ENCODE measurements at regions not wholly inside any gene's neighbourhood (a gene's known extent, or its start where the extent isn't known, plus 50 kb on each side); places are given as distances from the start of the nearest gene placed in this dataset.

DNA sequence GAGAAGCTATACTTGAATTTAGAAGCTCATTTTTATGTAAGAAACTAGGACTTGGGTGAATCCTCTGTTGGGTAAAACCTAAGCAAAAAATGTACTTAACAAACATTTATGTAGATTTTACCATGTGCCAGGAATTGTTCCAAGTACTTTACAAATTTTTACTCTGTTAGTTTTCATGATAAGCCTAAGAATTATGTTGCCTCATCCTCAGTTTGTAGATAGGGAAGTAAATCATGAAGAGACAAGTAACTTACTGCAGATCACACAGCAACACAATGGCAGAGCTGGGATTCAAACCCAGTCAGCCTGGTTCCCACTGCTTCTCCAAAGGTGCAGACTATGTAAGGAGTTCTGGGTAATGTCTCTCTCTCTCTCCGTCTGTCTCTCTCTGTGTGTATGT is 169.9 kb downstream of the DIPK2A start:
- DNase-seq (ENCODE audit: low read depth), result no peak

DNA sequence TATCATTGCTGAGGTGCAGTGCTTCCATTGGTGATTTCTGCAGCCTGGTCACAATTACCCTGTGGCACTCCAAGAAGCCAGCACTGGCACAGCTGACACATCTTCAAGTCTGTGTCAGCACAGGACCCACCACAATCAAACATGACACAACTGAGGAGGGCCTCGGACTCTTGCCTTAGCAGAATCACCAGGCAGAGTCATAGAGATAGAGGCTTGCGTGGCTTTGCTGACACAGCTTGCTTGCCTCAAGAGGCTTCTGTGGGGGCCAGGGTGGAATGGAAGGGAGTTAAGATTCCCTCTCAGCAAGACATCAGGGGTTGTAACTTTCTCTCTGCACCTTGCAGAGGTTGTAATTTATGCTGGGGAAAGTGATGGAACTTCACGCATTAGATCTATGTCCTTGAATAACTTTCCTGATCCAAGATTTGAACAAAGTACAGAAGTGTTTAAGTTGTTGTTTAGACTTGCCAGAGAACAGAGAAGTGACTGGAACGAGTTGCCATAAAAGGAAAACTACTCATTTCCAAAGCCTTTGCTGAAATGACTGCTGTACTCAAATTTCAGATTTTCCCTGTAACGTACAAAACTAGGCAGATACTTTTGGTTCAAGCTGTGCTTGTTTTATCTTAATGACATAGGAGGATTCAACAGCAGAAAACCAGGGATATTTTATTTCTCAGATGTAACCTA is 170.7 kb downstream of the DIPK2A start:
- DNase-seq (ENCODE audit: low read depth), result no peak

DNA sequence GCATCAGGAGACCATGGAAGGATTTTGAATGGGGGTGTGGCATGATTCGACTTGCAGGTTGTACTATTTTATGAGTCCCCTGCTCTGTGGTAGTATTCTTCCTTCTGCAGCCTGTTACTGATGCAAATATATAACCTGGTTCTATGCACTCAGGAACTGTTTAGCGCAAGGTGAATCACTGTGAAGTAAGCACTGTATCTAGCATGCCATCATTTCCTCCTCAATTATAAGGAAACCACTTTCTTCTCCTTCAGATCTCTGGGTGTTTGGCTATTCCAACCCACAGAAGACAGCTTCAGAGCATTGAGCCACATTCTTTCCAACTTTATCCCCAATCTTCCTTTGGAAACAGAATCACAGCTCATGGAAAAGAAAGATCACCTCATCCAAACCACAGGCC is 176.7 kb downstream of the DIPK2A start:
- DNase-seq (ENCODE audit: low read depth), result no peak

DNA sequence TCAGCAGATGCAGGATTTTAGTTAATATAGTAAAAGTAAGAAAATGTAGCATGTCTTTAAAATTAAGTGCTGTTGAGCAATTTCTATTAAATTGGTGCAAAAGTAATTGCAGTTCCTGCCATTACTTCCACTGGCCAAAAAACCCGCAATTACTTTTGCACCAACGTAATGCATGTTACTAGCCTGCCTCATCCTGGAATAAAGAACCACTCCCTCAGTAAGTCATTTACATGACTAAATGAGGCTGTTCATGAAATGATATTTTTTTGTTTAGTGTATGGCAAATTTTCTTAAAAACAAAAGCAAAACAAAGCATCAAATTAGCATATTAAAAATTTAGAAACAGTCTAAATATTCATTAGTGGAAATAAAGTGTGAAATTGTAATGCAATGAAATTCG is 180.4 kb downstream of the DIPK2A start:
- no peak for DNase-seq (ENCODE audit: low read depth)

DNA sequence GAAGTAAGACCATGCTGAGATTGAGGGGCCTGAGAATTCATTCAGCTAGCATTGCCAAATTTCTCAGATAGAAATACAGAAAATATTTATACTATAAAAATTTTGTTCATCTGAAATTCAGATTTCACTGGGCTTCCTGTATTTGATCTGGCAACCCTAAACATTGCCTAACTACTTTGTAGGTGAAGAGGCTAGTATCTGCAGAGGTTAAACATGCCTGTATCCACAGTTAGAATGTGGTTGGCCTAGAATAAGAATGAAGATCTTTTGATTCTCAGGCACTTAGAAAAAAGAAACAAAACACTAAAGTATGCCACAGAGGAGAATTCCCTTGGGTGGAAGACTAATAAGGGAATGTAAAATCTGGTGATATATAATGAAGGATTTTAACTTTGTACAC is 189.0 kb downstream of the DIPK2A start:
- DNase-seq (ENCODE audit: low read depth), result no peak

DNA sequence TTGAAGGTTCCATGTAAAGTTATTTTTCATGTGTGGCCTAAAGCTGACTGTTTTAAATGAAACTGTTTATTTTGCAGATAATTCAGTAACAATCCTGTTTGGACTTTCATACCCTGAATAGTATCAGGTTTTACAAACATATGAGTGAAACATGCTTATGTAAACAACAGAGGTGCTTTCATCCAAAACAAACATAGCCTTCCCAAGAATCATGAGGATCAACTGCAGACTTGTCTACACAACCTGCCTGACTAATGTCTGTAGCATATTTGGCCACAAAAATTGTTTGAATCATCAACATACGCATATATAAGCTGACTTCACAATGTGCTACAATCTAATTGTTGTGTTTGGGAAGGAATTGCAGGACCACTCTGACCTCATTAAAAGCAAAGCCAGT is 190.4 kb downstream of the DIPK2A start:
- DNase-seq (ENCODE audit: low read depth), result no peak

DNA sequence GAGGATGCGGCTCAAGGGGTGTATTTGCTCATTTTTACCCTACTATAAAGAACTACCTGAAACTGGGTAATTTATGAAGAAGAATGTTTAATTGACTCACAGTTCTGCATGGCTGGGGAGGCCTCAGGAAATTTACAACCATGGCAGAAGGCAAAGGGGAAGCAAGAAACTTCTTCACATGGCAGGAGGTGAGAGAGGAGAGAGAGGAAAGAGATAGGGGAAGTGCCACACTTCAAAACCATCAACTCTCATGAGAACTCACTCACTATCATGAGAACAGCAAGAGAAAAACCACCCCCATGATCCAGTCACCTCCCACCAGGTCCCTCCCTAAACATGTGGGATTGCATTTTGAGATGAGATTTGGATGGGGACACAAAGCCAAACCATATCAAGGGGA is 192.7 kb downstream of the DIPK2A start:
- DNase-seq (ENCODE audit: low read depth), result no peak

DNA sequence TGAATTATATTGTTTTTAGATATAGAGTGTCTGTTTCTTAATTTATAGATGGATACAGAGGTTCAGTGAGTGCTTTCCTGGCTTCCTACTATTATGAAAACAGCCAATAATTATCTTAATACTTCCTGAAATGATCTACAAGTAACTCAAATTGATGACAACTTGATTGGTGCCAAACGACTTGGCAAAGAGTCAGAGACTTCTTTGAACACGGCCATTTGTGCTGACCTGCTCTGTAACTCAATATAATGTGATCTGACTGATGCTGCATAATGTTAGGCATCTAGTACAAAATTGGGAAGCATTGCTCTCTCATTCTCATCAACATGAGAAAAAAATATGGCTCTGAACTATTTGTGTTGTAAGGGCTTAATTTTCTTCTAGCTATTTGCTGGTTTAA is 193.9 kb downstream of the DIPK2A start:
- no peak for DNase-seq (ENCODE audit: low read depth)

DNA sequence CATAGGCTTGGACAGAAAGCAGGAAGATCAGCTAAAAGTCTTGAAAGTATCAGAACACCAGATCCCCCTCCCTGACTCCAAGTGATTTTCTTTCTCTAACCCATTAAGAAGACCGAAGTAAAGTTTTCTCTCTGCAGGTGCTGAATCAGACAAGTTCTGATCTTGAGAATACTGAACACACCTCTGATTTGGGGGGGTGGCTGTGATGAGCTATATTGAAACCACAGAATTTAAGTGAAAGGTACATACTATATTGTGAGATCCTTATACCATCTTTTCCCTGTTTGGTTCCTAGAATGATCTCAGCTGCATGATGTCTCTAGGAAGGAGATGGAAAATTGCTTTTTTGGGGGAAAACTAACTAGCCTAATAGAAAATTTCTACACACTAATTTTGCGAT is 196.0 kb downstream of the DIPK2A start:
- no peak for DNase-seq (ENCODE audit: low read depth)

DNA sequence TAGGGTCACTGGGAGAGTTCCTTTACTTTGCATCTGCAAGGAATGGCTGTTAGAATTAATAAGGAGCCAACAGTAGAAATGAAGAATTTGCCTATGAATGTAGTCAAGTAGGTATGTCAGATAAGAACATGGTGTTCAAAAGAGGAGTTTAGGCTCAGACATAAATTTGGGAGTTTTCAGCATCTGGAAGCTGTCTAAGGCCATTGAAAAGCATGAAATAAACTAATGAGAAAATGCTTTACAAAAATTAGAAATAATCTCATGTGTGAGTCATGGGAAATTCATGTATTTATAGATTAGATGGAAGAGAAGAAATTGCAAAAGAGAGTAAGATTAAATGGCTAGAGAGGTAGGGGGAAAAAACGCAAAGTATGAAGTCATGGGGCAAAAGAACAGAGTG is 201.9 kb downstream of the DIPK2A start:
- DNase-seq (ENCODE audit: low read depth), result no peak

DNA sequence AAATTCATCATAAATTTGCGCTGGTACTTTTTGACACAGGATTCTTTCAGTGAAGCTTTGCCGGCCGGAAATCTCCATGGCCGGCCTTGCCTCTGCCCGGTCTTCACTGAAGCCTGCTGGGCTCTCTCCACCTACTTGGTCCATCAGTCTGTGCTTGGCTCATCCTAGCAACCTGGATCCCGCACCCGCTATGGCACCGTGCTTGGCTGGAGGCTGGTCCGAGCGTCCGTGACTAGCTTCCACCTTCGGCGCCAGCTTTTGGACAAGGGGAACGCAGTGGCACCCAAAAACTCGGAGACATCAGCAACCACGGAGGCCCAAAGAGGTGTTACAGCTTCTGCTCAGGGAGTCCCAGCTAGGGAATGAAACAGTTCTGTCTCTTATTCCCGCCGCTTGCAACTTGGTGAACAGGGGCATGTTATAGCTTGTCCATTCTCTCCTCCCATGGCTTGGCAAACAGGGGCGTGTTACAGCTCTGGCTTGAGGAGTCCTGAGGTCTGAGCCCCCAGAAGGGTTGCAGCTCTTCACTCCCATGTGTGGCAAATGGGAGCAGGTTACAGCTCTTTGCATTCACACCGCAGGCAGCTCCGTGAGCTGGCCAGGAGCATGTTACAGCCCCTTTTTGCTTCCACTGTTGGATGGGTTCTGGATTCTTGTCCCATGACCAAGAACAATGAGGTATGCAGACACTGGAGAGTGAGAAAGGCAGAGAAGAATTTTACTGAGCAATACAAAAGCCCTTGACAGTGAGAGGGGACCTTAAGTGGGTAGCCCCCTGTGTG is 204.2 kb downstream of the DIPK2A start:
- no peak for DNase-seq (ENCODE audit: low read depth)

DNA sequence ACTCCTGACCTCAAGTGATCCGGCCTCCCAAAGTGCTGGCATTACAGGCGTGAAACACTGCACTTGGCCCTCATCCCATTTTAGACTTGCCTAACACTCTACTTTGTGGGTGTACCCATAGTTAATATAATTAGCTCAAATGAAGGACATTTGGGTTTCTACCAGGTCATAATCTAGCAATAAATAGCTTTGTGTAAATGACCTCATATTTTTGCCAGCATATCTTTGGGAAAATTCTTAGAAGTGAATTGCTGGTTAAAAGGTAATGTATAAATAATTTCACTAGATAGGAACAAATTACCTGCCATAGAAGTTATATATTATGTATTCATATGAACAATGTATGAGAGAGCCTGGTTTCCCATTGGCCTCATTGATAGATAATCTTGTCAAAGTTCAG is 206.0 kb downstream of the DIPK2A start:
- DNase-seq (ENCODE audit: low read depth), result no peak

DNA sequence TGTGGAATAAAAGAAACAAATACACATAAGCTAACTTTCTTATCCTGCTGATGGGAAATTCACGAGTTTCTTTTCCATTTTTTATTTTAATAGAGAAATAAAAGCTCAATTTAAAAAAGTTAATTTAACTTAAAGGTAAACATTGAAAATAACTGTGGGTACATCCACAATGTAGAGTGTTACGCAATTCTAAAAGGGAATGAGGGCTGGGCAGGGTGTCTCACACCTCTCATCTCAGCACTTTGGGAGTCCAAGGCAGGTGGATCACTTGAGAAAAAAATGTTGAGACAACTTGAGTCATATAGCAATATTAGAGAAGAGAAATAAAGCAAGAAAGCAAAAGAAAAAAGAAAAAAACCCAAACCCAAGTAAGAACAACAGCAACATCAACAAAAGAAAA is 207.0 kb downstream of the DIPK2A start:
- DNase-seq (ENCODE audit: low read depth), result no peak

DNA sequence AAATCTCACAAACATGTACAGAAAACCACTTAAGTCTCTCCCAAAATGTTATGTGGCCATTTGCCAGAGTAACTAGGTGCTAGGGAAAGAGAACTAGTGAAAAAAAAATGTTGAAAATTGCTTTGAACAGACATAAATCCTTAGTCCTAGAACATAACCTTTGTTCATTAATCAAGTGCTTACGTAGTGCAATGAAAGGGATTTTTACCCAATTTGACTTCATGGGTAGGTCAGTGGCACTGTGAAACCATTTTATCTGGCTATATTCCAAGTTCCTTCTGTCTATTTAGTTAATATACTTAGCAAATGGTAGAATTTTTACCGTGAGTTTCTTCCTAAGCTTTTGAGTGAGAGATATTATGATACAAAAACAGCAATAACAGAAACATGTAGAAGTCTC is 209.4 kb downstream of the DIPK2A start:
- DNase-seq (ENCODE audit: low read depth), result no peak

DNA sequence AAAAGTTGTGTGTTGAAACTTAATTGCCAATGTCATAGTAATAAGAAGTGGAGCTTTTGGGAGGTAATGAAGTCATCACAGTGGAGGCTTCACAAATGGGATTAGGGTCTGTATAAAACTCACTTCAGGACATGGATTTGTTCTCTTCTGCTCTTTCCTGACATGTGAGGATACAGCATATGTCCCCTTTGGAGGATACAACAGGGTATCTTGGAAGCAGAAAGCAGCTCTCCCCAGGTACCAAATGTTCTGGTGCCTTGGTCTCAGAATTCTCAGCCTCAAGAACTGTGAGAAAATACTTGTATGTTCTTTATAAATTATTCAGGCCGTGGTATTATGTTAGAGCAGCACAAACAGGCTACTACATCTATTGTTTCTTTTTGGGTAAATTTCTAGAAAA is 210.9 kb downstream of the DIPK2A start:
- no peak for DNase-seq (ENCODE audit: low read depth)

DNA sequence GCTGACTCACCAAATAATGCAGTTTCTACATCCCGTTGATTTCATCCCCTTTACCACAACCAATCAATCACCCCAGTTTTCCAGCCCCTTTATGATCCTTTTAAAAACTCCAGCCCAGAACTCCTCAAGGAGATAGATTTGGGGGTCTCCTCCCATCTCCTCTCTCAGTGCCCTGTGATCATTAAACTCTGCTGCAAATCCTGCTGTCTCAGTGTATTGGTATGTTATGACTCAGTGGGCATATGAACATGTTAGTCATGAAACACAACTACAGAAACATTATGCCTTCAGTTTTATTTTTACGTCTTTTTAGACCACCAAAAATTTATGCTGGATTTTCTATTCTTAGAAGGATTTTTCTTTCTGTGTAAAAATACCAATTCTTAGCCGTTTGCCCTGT is 213.7 kb downstream of the DIPK2A start:
- DNase-seq (ENCODE audit: low read depth), result no peak

DNA sequence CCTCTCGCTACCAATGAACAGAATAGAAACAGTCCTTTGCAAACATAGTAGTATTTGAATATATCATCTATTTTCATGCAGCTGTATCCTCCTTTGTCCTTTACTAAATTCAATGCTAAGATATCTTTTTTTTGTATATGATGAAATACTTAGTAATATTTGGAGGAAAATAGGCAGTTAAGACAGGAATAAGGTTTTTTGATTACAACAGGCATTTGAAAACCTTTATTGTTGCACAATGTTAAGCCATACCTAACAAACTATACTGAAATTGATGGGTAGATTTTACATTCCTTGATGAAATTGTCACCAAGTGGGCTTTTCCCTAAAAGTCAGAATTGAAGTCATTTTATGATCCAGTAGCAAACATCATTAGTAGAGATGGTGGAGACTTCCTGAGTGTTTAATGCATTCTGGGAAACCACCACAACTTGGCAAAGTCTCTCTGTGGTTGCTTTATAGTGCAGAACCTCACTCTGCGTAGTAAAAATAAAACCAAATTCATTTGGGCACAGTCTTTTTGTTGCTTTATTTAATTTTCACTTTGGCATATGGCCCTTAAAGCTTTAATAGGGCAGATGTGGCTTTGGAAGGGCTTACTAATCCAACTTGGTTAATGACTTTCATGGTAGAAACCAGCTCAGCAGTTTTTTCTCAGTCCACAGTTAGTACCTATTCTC is 216.0 kb downstream of the DIPK2A start:
- DNase-seq (ENCODE audit: low read depth), result peak; percentile 13

DNA sequence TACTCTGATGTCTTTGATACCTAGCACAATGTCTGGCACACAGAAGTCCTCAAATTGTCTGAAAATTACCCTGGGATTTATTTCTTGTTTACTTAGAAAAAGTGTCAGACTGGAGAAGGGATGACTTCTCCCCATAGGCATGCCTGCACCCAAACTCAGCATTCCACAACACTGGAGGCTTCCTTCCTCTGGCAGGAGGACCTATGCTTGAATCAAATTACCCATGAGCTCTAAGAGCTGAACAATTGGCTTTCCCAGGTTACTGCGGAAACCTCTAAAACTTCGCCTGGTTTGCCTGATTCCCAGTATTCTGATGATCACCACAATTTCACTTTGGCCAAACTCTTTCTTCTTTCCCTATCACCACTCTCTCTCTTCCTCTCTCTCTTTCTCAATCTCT is 217.4 kb downstream of the DIPK2A start:
- DNase-seq (ENCODE audit: low read depth), result no peak

DNA sequence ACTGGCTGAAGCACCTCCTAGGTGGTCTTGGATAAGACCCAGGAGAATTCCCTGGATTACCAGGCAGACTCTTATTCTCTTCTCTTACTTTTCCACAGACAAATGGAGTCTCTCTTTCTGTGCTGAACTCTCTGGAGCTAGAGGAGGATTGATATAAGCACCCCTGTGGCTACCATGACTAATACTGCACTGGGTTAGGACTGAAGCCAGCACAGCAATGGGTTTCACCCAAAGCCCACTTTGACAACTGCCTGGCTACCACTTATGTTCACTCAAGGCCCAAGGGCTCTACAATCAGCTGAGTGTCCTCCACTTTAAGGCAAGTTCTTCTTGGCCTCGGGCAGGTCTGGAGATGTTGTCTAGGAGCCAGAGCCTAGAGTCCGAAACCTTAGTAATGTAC is 225.5 kb downstream of the DIPK2A start:
- no peak for DNase-seq (ENCODE audit: low read depth)

DNA sequence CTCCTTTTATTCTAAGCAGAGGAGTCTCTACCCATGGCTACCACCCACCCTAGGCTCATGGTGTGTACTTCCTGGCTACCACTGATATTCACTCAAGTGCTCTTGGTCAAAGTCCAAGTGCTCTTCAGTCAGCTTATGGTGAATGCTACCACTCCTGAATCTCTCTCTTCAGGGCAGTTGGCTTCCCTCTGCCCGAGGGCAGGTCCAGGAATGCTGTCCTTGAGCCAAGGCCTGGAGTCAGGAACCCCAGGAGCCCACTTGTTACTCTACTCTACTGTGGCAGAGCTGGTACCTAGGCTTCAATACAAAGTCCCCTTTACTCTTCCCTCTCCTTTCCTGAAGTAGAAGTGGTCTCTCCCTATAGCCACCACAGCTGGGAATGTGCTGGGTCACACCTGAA is 226.0 kb downstream of the DIPK2A start:
- no peak for DNase-seq (ENCODE audit: low read depth)

DNA sequence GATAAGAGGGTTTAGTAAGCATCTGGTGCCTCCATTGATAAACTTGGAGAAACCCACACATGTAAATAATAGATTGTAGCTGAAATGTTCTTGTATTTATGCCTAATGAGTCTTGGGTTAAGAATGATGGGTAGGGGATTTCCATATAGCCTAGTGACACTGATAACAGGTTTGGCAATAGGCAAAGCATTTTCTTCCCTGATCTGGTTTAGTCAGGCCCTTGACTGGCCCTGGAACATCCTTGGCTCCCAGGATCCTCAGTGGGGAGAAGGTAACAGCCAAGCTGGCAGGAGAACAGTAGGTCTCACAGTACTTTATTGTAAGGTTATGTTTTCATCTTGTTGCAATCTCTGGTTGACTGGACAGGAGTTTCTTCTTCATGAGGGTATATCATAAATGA is 228.4 kb downstream of the DIPK2A start:
- DNase-seq (ENCODE audit: low read depth), result no peak

DNA sequence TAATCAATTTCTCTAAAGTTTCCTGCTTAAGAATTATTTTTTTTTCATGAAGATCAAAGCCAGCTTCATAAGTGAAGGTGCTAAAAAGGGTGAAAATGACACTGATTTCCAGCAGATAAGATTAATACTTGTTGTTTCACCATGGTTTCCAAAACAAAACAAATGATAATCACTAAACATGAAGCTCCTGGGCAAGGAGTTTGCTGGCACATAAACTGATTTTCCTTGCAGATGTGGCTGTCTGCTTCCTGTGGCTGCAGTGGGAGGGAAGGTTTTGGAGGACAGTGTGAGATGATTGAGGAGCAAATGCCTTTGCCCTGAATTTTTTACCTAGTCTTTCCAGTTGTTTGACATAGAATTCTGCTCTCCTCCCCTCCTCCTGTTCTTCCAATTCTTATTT is 228.8 kb downstream of the DIPK2A start:
- DNase-seq (ENCODE audit: low read depth), result no peak

DNA sequence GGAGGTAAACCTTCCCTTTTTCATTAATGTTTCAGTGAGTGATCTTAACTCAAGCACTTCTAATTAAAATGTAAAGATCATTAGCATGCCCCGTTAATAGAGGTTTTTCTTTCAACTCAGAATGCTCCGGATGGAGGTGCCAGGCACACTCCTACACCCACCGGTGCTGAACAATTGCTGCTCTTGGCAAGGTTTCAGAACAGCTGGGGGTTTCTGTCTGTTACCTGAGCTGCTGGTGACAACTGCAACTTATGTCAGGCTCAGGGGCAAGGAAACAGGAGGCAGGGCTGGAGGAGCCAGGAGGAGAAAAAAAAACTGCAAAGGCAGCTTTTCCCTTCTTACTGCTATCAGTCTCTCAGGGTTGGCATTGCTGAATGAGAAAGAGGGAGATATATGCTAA is 250.1 kb downstream of the DIPK2A start:
- no peak for DNase-seq (ENCODE audit: low read depth)
